Mesenteric fat pad (tissue), 1 donor: ENCODE measurements at regions not wholly inside any gene's neighbourhood (a gene's known extent, or its start where the extent isn't known, plus 50 kb on each side); places are given as distances from the start of the nearest gene placed in this dataset.
"Not testable (repeated sequence)": the region's sequence is repeated elsewhere in the genome, so short reads cannot be mapped to it uniquely, and the experiment has no call there.

Experiments
- DNase-seq: peaks from one replicate; pipeline ENCODE4 v3.0.0-alpha.2; 2020; ENCODE audit warnings: low spot score
- donor health status: DM: yes; HTN: yes; CAD: no.

DNA sequence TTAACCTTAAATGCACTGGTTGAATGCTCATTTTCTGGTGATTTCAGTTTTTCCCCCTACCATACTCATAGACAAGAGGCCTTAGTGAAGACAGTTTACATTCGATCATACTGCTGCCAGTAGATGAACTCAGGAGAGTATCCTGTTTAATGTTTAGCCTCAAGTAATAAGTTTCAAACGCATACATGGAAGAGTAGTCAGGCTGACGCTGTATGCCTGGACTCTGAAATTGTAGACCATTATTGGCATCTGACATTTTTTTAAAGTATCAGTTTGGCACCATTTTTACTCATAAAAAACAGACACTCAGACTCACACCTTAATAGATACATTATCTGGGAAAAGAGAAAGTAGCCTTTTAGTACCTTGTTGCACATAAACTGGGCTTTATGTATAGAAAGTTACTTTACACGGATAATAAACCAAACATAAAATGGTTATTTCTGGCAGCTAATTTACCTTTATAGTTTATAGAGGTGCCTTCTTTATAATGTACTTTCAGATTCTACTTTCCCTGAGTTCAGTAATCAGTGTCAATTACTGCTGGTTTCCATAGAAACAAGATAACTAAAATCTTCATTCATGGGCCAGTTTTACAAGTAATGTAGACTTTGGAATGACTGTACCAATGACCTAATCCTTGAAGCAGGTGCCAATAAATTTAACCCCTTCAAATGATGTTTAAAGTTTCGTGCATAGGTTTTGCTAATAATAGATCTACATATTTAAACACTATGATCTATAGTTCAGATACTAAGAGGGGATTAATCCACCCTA, 183.8 kb upstream of the ITGA1 start:
- DNase-seq: no peak

DNA sequence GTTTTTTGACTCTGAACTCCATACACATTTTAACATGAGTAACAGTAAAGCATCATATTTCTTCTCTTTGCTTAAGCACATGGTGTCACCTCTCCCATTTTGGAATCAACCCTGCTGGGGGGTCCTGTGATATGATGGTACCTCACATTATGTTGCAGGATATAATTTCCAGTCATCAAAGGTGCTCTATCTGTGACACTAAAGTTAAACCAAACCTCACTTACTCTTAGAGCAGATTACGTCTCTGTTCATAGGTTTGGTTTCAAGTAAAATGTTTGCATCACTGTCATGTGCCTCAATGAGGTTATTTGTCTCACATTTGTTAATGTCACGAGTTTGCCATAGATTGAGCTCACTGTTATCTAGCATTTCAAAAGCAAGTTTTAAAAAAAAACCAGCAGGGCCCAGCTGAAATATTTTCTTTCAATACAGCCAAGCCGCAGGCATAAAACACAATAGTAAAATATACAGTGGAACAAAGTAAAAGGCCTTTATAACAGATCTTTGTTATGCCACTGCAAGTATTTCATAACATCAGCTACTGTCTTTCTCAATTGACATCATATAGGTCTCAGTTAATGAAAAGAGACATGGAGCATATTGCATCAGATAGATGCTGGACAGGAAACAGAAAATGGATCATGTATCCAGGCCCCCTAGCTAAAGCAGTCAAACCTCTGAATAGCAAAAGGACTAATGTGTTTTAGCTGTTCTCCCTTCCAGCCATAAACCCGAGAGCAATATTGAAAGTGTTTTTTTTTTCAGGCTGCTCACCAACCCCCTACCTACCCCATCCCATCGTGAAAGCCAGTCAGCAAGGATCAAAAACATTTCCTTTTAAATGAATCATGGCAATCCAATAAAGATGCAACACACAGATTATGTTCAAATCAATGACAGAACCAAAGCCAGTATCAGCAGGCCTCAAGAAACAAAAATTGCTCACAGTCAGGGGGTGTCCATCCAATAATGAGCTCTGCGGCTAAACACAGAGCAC, 182.1 kb upstream of the ITGA1 start:
- no peak for DNase-seq

DNA sequence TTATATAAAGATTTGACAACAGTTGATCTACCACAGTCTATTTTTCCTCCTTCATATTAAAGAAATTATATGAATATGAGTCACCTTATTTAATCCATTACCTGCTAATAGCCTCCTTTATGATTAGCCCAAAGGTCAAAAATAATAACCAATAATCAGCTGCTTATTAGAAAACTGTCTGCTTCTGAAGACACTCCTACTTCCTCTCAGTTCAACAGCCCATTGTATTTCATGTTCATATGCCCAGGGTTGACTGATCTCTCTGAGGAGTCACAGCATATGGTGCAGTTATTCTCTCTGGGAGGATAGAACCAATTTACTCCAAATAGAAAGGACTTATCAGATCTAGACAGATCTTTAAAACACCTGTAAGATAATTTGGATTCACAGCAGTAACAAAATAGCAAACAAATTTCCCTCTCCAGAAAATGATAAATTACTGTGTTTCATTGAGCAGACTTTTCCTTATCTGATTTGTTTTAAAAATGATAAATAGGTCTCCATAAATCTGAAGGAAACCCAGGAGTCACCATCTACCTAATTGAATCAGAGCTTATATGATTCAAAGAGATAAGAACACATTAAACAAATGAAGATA, 180.4 kb upstream of the ITGA1 start:
- DNase-seq: no peak

DNA sequence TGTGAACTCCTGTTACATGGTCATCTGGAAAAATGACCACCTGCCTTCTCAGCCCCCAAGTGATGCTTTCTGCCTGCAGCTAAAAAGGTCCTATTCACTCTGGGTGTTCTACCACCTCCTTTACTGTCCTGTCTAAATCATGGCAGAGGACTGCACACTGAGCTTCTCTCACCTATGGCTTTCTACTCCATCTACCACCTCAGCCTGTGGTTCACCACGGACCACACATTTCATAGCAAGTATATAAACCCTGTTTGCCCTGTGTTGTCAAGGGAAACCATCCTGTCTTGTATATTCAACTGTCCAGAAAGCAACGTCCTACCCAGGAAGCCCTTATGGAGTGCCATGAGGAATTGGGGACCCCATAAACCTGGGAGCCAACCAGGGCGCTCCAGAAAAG, 167.4 kb upstream of the ITGA1 start:
- DNase-seq: no peak

DNA sequence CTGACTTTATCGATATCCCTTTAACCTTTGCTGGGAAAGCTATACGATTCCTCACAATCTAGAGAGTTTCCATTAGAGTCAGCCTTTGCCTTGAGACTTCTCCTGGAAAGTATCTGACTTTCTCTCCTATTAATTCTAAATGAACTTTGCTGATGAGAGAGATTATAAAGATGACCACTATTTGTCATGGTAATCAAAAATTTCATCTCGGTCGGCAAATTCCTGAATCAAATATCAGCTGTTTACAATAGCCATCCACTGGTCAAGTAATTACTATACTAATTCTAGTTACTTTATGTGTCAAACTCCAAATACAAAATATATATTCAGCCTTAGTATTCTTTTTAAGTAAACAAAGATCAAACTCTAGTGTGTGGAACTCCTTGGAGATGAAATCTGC, 164.4 kb upstream of the ITGA1 start:
- DNase-seq: no peak

DNA sequence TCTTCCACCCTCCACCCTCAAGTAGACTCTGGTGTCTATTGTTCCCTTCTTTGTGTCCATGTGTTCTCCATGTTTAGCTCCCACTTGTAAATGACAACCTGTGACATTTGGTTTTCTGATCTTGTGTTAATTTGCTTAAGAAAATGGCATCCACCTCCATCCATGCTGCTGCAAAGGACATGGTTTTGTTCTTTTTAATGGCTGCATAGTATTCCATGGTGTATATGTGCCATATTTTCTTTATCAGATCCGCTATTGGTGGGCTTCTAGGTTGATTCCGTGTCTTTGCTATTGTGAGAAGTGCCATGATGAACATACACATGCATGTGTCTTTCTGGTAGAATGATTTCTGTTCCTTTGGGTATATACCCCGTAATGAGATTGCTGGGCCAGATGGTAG, 163.4 kb upstream of the ITGA1 start:
- no peak for DNase-seq

DNA sequence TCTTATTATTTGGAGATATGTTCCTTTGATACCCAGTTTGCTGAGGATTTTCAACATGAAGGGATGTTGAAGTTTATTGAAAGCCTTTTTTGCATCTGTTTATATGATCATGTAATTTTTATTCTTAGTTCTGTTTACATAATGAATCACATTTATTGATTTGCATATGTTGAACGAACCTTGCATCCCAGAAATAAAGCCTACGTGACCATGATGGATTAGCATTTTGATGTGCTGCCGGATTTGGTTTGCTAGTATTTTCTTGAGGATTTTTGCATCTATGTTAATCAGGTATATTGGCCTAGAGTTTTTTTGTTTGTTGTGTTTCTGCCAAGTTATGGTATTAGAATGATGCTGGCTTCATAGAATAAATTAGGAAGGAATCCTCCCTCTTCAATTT, 161.4 kb upstream of the ITGA1 start:
- DNase-seq: no peak

DNA sequence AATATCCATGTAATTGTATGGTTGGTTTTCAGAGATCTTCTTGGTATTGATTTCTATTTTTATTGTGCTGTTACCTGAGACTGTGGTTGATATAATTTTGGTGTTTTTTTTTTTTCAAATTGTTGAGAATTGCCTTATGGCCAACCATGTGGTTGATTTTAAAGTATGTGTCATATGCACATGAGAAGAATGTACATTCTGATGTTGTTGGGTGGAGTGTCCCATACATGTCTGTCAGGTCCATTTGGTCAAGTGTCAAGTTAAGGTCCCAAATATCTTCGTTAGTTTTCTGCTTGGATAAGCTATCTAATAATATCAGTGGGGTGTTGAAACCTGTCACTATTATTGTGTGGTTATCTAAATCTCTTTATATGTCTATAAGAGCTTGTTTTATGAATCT, 160.0 kb upstream of the ITGA1 start:
- no peak for DNase-seq

DNA sequence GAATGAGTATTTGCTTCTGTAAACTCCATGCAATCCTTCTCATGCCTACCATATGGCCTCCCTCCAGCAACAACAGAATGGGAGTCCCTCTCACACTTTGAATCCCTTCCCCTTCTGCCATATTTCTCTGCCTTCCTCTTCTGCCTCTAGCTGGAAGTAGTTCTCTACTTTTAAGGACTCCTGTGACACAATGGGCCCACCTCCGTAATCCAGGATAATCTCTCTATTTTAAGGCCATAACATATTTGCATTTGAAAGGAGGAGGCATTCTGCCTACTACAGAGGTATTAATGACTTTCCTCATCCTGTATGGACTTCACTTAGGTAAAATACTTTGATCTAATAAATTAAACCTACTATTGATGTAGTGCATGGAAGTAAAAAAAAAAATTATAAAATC, 155.4 kb upstream of the ITGA1 start:
- no peak for DNase-seq

DNA sequence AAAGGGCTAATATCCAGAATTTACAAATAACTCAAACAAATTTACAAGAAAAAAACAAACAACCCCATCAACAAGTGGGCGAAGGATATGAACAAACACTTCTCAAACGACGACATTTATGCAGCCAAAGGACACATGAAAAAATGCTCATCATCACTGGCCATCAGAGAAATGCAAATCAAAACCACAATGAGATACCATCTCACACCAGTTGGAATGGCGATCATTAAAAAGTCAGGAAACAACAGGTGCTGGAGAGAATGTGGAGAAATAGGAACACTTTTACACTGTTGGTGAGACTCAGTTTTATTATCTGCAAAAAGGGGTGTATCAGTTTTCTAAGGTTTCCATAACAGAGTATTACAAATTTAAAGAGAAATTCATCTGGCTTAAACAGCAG, 153.5 kb upstream of the ITGA1 start:
- not testable (repeated sequence) for DNase-seq

DNA sequence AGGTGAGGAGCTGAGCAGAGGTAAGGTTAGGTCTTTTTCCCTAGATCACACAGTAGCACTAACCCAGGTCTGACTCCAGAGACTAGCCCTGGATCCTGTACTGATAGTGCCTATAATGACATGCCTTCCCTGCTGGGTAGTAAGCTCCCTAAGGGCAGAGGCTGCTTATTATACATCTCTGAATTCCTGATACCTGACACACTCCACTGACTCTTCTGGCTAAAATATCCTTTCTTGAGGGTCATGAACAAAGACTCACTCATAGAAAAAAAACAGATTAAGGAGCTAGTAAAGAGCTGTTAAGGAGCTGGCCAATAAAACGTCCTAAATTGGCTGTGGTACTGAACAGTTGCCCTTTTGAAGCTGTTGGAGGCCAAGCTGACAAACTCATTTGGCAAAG, 149.0 kb upstream of the ITGA1 start:
- no peak for DNase-seq

DNA sequence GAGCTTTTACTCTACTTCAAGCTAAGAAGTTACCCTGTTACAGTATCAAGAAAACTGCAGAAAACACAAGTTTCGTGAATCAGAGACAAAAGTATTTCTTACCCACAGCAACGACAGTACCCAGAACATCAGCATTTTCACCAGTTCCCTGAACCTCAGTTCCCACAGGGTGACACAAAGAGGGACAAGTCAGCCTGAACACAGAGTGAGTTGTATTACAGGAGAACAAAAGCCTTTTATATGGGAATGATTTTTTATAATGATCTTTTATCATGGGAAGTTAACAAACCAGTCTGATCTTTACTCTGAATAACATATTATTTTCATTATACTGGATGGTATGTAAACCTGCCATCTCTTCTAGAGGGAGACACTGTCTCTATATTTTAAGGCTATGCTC, 139.0 kb upstream of the ITGA1 start:
- DNase-seq: no peak

DNA sequence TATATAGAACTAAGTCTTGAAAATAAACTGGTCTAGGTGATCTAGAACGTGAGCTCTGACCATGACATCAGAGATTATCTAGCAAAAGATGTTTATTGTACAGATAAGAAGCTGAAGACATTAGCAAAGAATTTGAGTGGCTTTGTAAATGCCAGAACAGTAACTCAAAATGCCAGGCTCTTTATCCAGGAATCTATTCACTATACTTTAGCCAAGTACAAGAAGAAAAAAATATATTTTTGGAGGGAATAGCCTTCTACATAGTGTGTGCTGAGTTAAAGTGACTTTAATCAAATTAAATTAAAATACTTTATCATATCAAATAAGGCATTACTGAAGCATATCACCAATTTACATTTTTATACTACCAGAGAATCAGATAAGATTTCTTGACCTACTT, 132.6 kb upstream of the ITGA1 start:
- no peak for DNase-seq

DNA sequence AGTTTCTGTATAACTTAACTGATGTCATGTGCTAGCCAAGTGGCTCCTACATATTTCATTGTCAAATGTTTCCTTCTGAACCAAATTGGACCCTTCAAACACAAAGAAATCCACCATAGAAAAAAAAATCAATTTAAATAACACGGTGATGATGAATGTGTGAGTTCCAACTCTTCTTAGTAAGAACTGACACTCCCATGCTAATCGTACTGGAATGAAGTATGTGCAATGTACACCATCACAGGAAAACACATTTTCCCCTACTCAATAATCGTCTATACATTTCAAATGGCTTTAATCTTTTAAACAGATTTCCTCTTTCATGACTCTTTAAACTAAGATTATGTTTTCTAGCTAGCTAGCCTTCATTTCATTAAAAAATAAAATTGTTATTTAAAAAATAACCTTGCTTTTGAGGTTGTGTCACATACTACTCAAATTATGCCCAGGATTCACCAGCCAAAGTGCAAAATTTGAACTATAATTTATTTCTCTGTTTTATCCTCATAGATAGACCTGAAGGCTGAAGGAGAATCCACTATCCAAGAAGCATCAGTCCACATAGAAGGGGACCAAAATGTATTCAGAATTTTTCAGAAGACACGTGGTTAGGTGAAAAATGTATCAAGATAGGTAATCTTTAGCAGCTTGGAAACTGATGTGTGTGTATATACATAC, 131.0 kb upstream of the ITGA1 start:
- DNase-seq: no peak

DNA sequence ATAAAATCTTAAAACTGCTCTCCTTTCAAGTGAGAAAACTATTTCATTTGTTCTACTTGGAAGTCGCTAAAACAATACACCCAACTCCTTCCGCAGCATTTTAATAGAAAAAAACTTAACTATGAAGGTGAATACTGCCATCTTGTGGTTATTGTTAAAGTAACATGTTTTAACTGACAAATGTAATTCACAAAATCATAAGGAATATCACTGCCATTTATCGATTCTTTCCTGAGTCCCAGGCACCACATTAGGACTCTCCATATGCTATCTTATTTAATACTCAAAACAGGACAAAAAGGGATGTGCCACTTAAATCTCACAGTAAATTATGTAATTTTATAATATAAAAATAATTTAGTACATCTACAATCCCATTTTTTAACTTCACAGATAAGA, 130.5 kb upstream of the ITGA1 start:
- DNase-seq: no peak

DNA sequence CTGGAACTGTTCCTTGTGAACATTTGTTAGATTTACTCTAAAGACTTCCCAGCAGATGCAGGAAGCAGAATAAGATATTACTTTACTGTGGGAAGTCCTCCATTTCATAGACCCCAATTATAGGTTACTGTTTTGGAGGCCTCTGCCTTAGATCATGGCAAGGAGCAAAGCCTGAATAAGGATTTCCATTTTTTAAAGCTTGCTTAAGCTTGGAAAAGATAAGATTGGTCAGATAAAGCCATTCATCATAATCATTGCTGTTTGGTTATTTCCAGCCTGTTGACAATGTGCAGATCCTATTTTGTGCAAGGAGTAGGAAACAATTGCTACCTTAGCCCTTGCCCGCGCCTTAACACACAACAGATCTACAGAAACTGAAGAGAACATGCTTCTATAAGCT, 129.5 kb upstream of the ITGA1 start:
- no peak for DNase-seq

DNA sequence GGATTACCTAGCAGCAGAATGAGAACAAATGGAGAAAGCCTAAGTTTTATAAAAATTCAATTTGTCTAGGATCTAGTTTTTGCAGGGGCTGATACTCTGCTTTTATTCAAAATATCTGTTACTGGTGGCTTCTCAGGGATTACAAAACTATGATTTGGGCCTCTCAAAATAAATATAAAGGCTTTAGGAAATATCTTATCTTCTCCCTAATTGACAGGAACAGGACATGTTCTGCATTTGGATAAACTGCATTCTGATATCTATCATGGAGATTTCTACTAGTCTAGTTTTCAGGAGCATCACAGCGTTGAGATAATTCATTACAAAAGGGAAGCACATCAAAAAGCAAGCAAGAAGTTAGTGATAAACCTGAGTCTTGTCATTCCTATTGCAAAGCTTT, 127.1 kb upstream of the ITGA1 start:
- DNase-seq: no peak

DNA sequence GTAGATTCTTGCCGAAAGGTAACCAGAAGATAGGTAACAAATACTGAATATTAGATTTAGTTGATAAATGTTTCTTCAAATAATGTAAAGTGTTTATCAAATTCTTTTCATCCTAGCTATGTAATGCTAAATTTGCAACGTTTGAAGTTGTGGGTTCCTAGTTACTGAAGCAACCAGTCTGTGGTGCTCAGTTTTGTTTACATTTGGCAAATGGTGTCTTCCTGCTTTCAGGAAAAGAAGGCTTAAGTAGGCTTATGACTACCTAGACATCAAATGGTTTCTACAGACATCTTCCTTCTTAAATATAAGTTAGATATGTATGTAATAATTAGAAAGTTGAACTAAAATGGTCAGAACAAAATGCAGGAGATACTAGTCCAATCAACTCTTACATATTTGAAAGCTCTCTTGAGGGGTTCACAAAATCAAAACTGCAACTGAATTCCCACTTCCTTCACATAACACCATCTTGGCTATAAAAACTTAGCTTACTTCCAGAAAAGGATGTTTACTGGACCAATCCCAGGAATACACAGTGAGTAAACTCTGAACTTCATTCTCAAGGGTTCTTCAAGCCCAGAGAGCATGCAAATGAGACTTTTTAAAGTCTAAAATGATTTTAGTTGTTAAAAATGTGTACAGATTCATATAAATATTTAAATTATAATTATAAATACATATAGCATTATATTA, 125.7 kb upstream of the ITGA1 start:
- no peak for DNase-seq

DNA sequence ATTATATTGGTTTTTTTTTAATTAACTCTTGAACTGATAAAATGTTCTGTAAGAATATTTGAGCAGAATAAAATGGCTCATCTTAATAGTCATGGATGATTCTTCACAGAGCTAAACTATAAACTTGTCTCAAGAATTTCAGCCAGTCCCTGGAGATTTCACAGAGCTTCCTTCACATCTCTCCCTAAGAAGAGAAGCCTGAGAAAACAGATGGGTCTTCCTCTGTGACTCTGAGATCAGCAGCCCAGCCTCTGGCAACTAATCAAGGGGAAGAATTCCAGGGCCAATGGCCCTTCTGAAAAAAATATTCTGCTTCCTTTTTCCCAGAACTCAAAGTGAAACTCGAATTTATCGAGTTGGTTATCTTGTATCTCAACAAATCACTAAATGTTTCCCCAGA, 122.2 kb upstream of the ITGA1 start:
- DNase-seq: no peak

DNA sequence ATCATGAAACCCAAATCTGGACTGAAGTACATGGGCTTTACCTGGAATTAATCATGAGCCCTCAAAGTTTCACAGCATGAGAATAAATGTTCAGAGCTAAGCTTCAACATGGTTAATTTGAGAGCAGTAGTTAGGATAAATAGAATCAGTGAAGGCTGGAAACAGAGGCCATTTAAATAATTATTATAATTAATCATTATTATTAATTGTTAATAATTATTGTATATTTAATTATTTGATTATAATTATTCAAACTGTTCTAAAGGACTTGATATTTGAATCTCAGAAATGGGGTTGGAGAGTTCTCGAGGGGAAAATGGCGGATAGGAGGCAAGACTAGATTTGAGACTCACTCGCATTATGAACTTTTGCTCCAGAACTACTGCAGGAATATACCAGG, 119.6 kb upstream of the ITGA1 start:
- DNase-seq: no peak
